Kidney epithelial cell (primary cell): ENCODE measurements at regions not wholly inside any gene's neighbourhood (a gene's known extent, or its start where the extent isn't known, plus 50 kb on each side); places are given as distances from the start of the nearest gene placed in this dataset.

Source experiments
- DNase-seq: peaks from one replicate; pipeline ENCODE4 v3.0.0-alpha.2; 2010; ENCODE audit warnings: low read depth
- H3K27me3 ChIP-seq: 2 replicates; pipeline ENCODE4 v1.6.0; 2011; ENCODE audit warnings: low read length; ENCODE audit not compliant: control insufficient read depth, insufficient read depth
- H3K36me3 ChIP-seq: 2 replicates; pipeline ENCODE4 v1.5.1; 2011; ENCODE audit warnings: low read length; ENCODE audit not compliant: control insufficient read depth, insufficient read depth
- H3K4me3 ChIP-seq: 2 replicates; pipeline ENCODE4 v1.5.1; 2011; ENCODE audit warnings: low read depth, mild to moderate bottlenecking, control low read depth, low read length
- TF ChIP-seq, protein P1 (sequence below): IDR thresholded peaks from 2 replicates; pipeline ENCODE4 v1.5.1; 2011; ENCODE audit warnings: mild to moderate bottlenecking, moderate library complexity, low read length, control low read depth, inconsistent platforms; ENCODE audit not compliant: insufficient read depth, poor library complexity, severe bottlenecking

DNA sequence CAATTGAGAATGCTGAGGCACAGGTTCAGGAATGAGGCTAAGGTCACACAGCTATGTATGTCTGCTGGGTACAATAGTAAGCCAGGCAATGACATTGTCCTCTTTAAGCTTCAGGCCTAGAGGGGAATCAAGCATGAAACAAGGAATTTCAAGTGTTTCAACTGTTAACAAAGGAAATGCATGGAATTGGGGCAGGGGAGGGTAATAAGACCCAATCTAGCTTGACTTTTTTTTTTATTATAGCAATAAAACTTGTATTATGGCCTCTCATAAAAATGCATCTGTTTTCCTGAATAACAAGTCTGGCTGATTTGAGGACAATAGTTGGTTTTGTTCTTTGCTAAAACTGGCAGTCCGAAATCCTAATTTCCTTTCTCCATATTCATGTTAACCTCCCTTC, 336.7 kb downstream of the CBLN4 start:
- TF ChIP-seq, protein P1, sequence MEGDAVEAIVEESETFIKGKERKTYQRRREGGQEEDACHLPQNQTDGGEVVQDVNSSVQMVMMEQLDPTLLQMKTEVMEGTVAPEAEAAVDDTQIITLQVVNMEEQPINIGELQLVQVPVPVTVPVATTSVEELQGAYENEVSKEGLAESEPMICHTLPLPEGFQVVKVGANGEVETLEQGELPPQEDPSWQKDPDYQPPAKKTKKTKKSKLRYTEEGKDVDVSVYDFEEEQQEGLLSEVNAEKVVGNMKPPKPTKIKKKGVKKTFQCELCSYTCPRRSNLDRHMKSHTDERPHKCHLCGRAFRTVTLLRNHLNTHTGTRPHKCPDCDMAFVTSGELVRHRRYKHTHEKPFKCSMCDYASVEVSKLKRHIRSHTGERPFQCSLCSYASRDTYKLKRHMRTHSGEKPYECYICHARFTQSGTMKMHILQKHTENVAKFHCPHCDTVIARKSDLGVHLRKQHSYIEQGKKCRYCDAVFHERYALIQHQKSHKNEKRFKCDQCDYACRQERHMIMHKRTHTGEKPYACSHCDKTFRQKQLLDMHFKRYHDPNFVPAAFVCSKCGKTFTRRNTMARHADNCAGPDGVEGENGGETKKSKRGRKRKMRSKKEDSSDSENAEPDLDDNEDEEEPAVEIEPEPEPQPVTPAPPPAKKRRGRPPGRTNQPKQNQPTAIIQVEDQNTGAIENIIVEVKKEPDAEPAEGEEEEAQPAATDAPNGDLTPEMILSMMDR = no peak
- no peak for DNase-seq
- H3K4me3 ChIP-seq = no peak overlapping the region

DNA sequence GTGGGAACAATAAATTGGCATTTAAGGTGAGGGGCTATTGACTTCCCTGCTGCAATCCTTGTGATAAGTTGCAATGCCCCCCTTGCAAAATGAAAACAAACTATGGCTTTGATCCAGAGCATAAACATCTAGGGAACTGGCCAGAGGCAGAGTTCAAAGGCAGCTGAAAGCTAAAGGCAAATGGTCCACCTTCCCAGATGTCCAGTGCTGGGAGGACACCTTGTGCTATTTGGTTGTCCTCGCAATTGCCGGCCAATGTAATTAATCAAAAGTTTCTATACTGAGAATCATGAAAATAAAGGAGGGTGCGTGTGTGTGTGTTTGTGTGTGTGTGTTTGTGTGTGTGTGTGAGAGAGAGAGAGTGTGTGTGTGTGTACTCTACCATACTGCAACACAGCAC, 337.4 kb downstream of the CBLN4 start:
- H3K36me3 ChIP-seq = no peaks in the 10 kb centered on the region
- H3K27me3 ChIP-seq = no peaks in the 10 kb centered on the region
- no peak overlapping the region for H3K4me3 ChIP-seq
- TF ChIP-seq, protein P1 = no peak
- no peak for DNase-seq

More for the DNA sequence above, 336.7 kb downstream of the CBLN4 start:
- Histone ChIP-seq H3K27me3 (no peaks in the 10 kb centered on the region), H3K36me3 (no peaks in the 10 kb centered on the region)

DNA sequence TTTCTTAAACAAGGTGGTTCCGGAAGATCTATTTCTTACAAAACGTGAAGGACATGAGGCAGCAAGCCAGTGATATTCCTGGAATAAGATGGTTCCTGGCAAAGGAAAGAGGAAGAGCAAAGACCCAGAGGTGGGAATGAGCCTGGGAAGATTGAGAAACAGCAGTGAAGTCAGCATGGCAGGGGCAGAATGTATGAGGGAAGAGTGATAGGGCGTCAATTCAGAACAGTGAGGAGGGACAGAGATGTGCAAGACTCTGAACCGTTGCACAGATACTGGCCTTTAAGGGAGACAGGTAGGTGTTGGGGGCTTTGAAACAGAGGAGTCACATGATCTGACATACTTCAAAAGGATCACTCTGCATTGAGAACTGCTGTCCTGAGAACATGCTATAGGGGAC, 338.3 kb downstream of the CBLN4 start:
- TF ChIP-seq, protein P1 = no peak
- DNase-seq = no peak
- no peak overlapping the region for H3K4me3 ChIP-seq
- H3K27me3 ChIP-seq = no peaks in the 10 kb centered on the region
- H3K36me3 ChIP-seq = no peaks in the 10 kb centered on the region

DNA sequence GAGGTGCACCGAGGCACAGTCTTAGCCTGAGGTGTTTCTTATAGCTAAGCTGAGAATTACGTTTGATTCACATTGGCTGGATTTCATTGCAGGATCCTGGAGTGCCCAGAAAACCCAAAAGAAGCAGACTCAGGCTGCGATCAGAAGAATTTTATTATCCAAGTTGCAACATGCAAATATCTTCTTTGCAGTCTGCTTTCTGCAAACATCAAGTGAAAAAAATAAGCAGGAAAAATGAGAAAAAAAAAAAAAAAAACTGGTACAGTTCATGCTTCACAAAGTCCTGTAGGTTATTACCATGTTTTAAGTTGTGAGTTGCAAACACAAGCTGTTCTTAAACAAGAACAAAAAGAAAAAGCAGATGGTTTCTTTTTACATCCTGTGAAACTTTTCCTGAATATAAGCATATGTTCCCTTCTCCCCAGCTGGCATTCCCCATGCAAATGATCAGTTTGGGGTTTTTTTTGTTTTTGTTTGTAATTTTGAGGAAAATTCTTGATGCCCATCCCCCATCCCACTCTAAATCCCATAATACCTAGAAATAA, 349.0 kb downstream of the CBLN4 start:
- TF ChIP-seq, protein P1 = no peak
- no peaks in the 10 kb centered on the region for H3K36me3 ChIP-seq
- no peak for DNase-seq
- H3K27me3 ChIP-seq = no peaks in the 10 kb centered on the region
- no peak overlapping the region for H3K4me3 ChIP-seq

DNA sequence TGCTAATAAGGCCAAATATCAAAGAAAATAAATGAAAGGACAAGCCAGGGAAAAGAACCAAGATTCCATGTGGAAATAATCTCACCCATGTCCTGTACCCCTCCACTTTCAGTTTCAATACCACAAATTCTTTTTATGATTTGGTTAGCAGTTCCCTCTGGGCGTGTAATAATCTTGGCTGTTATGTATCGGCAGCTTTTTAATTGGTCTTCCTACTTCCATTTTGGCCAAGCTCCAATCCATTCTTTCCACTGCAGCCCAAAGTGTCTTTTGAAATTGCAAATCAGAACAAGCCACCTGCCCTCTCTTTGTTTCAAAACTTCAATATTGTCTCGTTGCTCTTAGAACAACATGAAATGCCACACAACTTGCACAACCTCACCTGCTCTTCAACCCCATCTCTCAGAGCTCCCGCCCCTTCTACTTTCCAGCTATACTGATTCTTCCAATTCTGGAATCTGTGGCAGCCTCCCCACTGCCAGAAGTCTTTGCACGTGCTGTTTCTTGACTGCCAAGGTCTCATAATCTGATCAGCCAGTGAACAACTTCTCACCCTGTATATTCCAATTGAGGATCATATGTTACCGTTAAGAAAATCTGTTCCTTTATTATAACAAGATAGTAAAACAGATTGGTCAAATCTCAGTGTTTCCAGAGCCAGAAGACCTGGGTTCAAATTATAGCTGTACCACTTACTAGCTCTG, 354.5 kb downstream of the CBLN4 start:
- DNase-seq = no peak
- H3K4me3 ChIP-seq = no peak overlapping the region
- H3K27me3 ChIP-seq = no peaks in the 10 kb centered on the region
- TF ChIP-seq, protein P1 = no peak
- H3K36me3 ChIP-seq = no peaks in the 10 kb centered on the region

DNA sequence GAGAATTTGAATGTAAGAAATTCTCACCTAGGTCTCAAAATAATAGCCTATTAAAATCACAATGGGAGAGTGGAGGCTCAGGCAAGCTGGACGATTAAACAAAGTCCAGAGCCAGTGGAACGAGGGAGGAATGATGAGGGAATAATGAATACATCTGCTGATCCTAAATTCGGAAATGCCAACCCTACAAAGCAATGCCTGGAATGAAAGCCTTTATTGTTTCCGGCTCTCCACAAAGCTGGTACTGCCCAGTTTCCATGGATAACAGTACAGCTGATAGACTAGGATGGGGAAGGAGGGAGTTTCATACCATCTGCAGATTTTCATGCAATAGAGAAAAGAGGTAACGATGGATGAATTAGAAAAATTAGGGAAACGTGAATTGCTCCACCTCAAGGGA, 356.1 kb downstream of the CBLN4 start:
- Histone ChIP-seq H3K4me3 (no peak overlapping the region), H3K36me3 (no peaks in the 10 kb centered on the region), H3K27me3 (no peaks in the 10 kb centered on the region)
- DNase-seq = no peak
- TF ChIP-seq, protein P1 = no peak
